ENCODE measurements at regions not wholly inside any gene's neighbourhood (a gene's known extent, or its start where the extent isn't known, plus 50 kb on each side); places are given as distances from the start of the nearest gene placed in this dataset.

DNA sequence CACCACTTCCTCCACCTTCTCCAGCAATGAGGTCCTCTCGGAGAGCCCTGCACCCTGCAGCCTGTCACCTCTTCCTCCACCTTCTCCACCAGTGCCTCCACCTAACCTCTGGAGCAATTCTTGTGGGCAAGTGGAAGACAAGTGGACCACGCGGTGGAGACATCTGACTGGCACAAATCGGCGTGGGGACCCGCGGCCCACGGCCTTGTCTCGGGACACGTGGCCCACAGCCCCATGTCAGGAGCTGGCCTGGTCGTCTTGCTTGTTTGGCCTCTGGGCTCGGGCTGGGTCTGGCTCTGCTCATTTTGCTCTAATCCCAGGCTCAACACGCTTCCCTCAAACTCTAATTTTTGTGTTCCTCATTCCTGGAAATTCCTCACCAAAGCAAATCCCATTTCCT is 393.1 kb upstream of the IRX1 start:
- Histone ChIP-seq H4K20me1 (ENCODE audit: control insufficient read depth, insufficient read depth) (no peaks in the 10 kb centered on the region), H3K27ac (ENCODE audit: control insufficient read depth, insufficient read depth) (no peak overlapping the region), H3K4me2 (ENCODE audit: control insufficient read depth, insufficient read depth) (no peak overlapping the region), H3K27me3 (replicated peaks in 1 of 2; ENCODE audit: control insufficient read depth in 2 of 2, insufficient read depth in 2 of 2, low read length in 1 of 2) (no peaks in the 10 kb centered on the region), H2AFZ (ENCODE audit: control insufficient read depth, low read depth, low read length) (no peak overlapping the region), H3K9ac (ENCODE audit: control insufficient read depth, insufficient read depth, low read length) (no peak overlapping the region), H3K36me3 (ENCODE audit: control insufficient read depth in 2 of 2, insufficient read depth in 2 of 2, low read length in 1 of 2) (no peaks in the 10 kb centered on the region), H3K4me1 (ENCODE audit: control insufficient read depth, insufficient read depth, low read length) (no peaks in the 10 kb centered on the region), H3K79me2 (ENCODE audit: control insufficient read depth, insufficient read depth, low read length) (no peaks in the 10 kb centered on the region), H3K9me3 (replicated peaks; ENCODE audit: control insufficient read depth, insufficient read depth, low read length) (no peaks in the 10 kb centered on the region; the same call in 2 of the 3 replicates), H3K4me3 (no peak overlapping the region)
- no peak for ATAC-seq
- no peak for DNase-seq (ENCODE audit: low read depth, low spot score)
- intact Hi-C loops (cut with micrococcal nuclease; ENCODE audit: unreplicated experiment) (no loop called here), in situ Hi-C loops (cut with MboI) (no loop called here)
- FAIRE-seq, result no peak
- ChIA-PET POLR2A (no interaction called here), SMC1A (ENCODE audit: uncharacterized antibody, unreplicated experiment) (no interaction called here), RAD21 (ENCODE audit: unreplicated experiment) (no interaction called here), CTCF (no interaction called here)
- WGBS (ENCODE audit: insufficient coverage, insufficient replicate concordance, low lambda C conversion rate, missing lambda C conversion rate), result 38% methylated on average over 13 of the region's 13 CpGs
- BruUV-seq (replicated peaks), result no TSS peak
- TF ChIP-seq SIN3A (IDR thresholded peaks at IDR 0.05; ENCODE audit: low read depth, low read length) (no peak), MXI1 (IDR thresholded peaks at IDR 0.05; ENCODE audit: low read depth, low read length) (no peak), RB1 (IDR thresholded peaks at IDR 0.05; ENCODE audit: borderline replicate concordance) (no peak), CBFB (IDR thresholded peaks at IDR 0.05; ENCODE audit: low read depth) (no peak), NR2F1 (conservative IDR thresholded peaks at IDR 0.05) (no peak), PAX5 (IDR thresholded peaks at IDR 0.05; ENCODE audit: borderline replicate concordance, low read depth, low read length) (no peak), ZNF622 (IDR thresholded peaks at IDR 0.05) (no peak), FOS (IDR thresholded peaks at IDR 0.05; ENCODE audit: borderline replicate concordance, extremely low read depth, insufficient read length) (no peak)
- TF ChIP-seq, protein P1, sequence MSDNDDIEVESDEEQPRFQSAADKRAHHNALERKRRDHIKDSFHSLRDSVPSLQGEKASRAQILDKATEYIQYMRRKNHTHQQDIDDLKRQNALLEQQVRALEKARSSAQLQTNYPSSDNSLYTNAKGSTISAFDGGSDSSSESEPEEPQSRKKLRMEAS (IDR thresholded peaks at IDR 0.05; ENCODE audit: low read depth, low read length), result no peak
- TF ChIP-seq, protein P2, sequence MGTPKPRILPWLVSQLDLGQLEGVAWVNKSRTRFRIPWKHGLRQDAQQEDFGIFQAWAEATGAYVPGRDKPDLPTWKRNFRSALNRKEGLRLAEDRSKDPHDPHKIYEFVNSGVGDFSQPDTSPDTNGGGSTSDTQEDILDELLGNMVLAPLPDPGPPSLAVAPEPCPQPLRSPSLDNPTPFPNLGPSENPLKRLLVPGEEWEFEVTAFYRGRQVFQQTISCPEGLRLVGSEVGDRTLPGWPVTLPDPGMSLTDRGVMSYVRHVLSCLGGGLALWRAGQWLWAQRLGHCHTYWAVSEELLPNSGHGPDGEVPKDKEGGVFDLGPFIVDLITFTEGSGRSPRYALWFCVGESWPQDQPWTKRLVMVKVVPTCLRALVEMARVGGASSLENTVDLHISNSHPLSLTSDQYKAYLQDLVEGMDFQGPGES (IDR thresholded peaks at IDR 0.05), result no peak
